ENCODE measurements at regions not wholly inside any gene's neighbourhood (a gene's known extent, or its start where the extent isn't known, plus 50 kb on each side); places are given as distances from the start of the nearest gene placed in this dataset.

- Histone ChIP-seq H3K9me1 (ENCODE audit: control insufficient read depth, extremely low read depth, insufficient read depth, low read length) (no peaks in the 10 kb centered on the region), H3K36me3 (ENCODE audit: control insufficient read depth in 2 of 2, extremely low read depth in 1 of 2, insufficient read depth in 2 of 2, low read length in 2 of 2) (no peaks in the 10 kb centered on the region), H2AFZ (ENCODE audit: control insufficient read depth, low read length) (no peak overlapping the region), H3K27ac (ENCODE audit: control insufficient read depth, insufficient read depth, low read length) (no peak overlapping the region), H3K9me3 (ENCODE audit: control insufficient read depth, low read depth, low read length) (no peaks in the 10 kb centered on the region), H3K4me1 (ENCODE audit: control insufficient read depth, extremely low read depth, insufficient read depth, low read length) (no peaks in the 10 kb centered on the region), H3K79me2 (ENCODE audit: control insufficient read depth, insufficient read depth, low read length) (no peaks in the 10 kb centered on the region), H3K4me3 (ENCODE audit: control insufficient read depth in 2 of 3, extremely low read depth in 1 of 3, insufficient read depth in 2 of 3, low read depth in 1 of 3, low read length in 3 of 3) (no peak overlapping the region), H3K9ac (ENCODE audit: control insufficient read depth, extremely low read depth, insufficient read depth, low read length) (no peak overlapping the region), H3K27me3 (ENCODE audit: control insufficient read depth, extremely low read depth, insufficient read depth, low read length) (no peaks in the 10 kb centered on the region), H3K4me2 (ENCODE audit: control insufficient read depth, extremely low read depth, insufficient read depth, low read depth, low read length) (no peak overlapping the region), H4K20me1 (ENCODE audit: control insufficient read depth, extremely low read depth, insufficient read depth, low read length) (no peaks in the 10 kb centered on the region)
- TF ChIP-seq CTCF (optimal IDR thresholded peaks at IDR 0.05 in 1 of 3, IDR thresholded peaks at IDR 0.05 in 1 of 3, conservative IDR thresholded peaks at IDR 0.05 in 1 of 3; ENCODE audit: extremely low read depth in 1 of 3, insufficient read depth in 2 of 3, low read length in 3 of 3) (no peak), EZH2 (IDR thresholded peaks at IDR 0.05; ENCODE audit: low read length) (no peak)
- dilution Hi-C loops (cut with MboI; ENCODE audit: extremely low pct_ligation_motif_present, low sequenced_read_pairs): no loop called here
- no peak for DNase-seq (ENCODE audit: low read depth, low spot score)
- FAIRE-seq: no peak
These were observed 233.9 kb upstream of the AADAT start for GRCh38 chr4:170323623-170324022.

GRCh38 chr4:170307182-170307581 is 217.4 kb upstream of the AADAT start:
- no peak overlapping the region for H3K4me3 ChIP-seq (ENCODE audit: control insufficient read depth in 2 of 3, extremely low read depth in 1 of 3, insufficient read depth in 2 of 3, low read depth in 1 of 3, low read length in 3 of 3)
- H3K27ac ChIP-seq (ENCODE audit: control insufficient read depth, insufficient read depth, low read length): no peak overlapping the region
- TF ChIP-seq CTCF (optimal IDR thresholded peaks at IDR 0.05 in 1 of 3, IDR thresholded peaks at IDR 0.05 in 1 of 3, conservative IDR thresholded peaks at IDR 0.05 in 1 of 3; ENCODE audit: extremely low read depth in 1 of 3, insufficient read depth in 2 of 3, low read length in 3 of 3) (no peak), EZH2 (IDR thresholded peaks at IDR 0.05; ENCODE audit: low read length) (no peak)
- no peak overlapping the region for H3K4me2 ChIP-seq (ENCODE audit: control insufficient read depth, extremely low read depth, insufficient read depth, low read depth, low read length)
- no peak for FAIRE-seq
- H4K20me1 ChIP-seq (ENCODE audit: control insufficient read depth, extremely low read depth, insufficient read depth, low read length): no peaks in the 10 kb centered on the region
- H3K9me3 ChIP-seq (ENCODE audit: control insufficient read depth, low read depth, low read length): no peaks in the 10 kb centered on the region
- no peak overlapping the region for H2AFZ ChIP-seq (ENCODE audit: control insufficient read depth, low read length)
- DNase-seq (ENCODE audit: low read depth, low spot score): no peak
- no peaks in the 10 kb centered on the region for H3K36me3 ChIP-seq (ENCODE audit: control insufficient read depth in 2 of 2, extremely low read depth in 1 of 2, insufficient read depth in 2 of 2, low read length in 2 of 2)
- no peaks in the 10 kb centered on the region for H3K4me1 ChIP-seq (ENCODE audit: control insufficient read depth, extremely low read depth, insufficient read depth, low read length)
- dilution Hi-C loops (cut with MboI; ENCODE audit: extremely low pct_ligation_motif_present, low sequenced_read_pairs): no loop called here
- H3K79me2 ChIP-seq (ENCODE audit: control insufficient read depth, insufficient read depth, low read length): no peaks in the 10 kb centered on the region
- H3K9me1 ChIP-seq (ENCODE audit: control insufficient read depth, extremely low read depth, insufficient read depth, low read length): no peaks in the 10 kb centered on the region
- no peaks in the 10 kb centered on the region for H3K27me3 ChIP-seq (ENCODE audit: control insufficient read depth, extremely low read depth, insufficient read depth, low read length)
- no peak overlapping the region for H3K9ac ChIP-seq (ENCODE audit: control insufficient read depth, extremely low read depth, insufficient read depth, low read length)
